ENCODE measurements at regions not wholly inside any gene's neighbourhood (a gene's known extent, or its start where the extent isn't known, plus 50 kb on each side); places are given as distances from the start of the nearest gene placed in this dataset.

DNA sequence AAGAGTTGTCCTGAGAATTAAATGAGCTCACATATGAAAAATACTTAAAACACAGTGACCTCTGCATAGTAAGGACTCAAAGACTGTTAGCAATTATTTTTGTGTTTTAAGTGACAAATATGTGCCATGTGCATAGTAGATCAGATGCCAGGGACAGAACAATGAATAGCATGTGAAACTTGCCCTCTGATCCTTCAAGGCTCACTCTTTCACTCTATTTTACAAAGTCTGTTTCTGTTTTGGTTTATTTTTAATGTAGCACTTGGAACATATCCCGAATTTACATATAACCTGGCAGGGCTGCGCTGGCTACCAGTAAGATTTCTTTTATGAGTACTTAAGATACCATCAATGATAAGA is 135.5 kb upstream of the TNFAIP3 start:
- no peak overlapping the region for H3K4me3 ChIP-seq (ENCODE audit: low read length)
- TF ChIP-seq ZNF274 (IDR thresholded peaks at IDR 0.05; ENCODE audit: low read depth, low read length) = no peak

DNA sequence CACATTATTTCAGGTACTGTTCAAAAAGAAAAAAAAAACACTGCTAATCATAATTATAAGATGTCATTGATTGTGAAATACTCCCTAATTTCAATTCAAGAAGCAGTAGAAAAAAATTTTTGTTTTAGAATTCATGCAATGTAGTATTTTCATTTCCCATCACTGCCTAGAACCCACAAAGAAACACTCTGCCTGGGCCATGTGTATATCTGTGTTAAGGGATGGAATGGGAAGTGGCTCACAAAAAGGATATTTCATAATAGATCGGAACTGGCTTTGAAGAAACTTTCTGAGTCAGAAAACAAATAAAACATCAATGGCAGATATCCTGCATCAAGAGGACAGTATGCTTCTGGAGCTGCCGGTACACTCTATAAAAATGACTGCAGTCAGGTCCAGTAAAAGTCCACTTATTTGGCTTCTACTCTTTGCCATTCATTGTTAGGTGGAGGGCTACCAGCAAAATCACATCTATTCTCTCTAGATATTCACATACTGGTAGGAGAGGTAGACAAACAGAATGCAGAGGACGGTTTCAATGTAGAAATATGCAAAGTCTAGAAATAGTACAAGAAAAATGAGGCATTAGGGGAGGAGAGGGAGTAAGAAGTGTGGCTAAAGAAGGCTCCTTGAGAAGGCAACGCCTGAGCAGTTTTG is 135.0 kb upstream of the TNFAIP3 start:
- no peak overlapping the region for H3K4me3 ChIP-seq (ENCODE audit: low read length)
- TF ChIP-seq ZNF274 (IDR thresholded peaks at IDR 0.05; ENCODE audit: low read depth, low read length) = no peak

DNA sequence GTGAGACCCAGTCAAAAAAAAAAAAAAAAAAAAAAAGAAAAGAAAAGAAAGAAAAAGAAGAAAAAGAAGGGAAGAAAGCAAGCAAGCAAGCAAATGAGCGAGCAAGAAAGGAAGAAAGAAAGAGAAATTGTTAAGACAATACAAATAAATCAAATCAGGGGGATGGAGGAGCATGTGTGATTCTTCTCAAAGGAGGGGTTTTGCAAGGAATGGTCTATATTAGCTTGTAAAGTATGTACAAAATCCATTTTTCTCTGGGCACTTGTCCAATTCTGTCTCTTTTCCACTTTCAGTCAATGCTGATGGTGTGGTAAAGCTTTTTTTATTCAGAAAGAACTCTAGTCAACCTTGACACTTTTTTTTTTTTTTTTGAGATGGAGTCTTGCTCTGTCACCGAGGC is 133.7 kb upstream of the TNFAIP3 start:
- H3K4me3 ChIP-seq (ENCODE audit: low read length) = no peak overlapping the region
- TF ChIP-seq ZNF274 (IDR thresholded peaks at IDR 0.05; ENCODE audit: low read depth, low read length) = no peak

DNA sequence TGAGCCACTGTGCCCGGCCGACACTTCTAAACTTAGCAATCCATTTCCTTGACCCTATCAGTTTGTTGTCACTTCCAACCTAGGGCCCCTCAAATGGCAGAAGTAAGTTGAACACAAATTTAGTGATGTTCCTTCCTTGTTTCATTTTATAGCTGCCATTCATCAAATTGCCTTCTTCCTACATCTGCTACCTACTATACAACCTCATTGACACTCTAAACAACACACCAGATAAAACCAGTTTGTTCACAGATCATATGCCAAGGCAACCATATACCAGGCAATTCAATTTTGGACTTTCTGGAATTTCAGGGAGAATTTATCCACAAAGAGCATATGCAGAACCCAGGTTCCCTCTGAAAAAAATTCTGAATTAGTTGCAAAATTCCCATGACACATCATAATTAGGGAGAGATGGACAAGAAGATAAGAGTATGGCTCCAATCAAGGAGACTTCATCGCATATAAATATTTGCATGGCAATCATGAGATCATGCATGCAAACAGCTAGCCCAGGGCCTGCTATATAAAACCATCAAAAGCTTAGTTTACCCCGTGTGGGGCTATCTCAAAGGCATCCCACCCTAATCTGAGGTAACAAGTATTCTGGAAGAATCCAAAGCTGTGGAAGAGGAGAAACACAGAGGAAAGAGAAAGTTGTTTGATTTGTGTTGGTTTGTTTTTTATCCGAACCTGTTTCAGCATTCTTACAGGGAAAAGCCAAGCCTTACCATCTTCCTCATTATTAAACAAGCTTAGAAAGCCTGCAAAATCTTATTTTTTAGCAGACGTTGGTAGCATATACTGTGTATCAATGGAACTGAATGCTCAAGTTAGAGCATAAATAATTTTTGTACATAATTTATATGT is 132.8 kb upstream of the TNFAIP3 start:
- H3K4me3 ChIP-seq (ENCODE audit: low read length) = no peak overlapping the region
- no peak for TF ChIP-seq ZNF274 (IDR thresholded peaks at IDR 0.05; ENCODE audit: low read depth, low read length)

DNA sequence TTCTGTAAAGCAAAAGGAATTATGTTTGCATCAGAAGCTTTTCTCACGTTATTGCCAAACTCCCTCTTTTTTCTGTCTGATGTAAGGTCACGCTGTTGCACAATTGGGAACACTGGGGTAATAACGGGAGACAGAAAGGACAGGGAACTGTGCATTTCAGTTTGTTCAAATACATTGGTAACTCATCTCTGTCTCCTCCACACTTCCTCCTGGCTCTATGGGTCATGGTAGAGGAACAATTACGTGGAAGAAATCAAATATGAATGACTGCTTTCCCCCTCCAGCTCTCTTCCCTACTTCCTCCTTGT is 132.2 kb upstream of the TNFAIP3 start:
- TF ChIP-seq ZNF274 (IDR thresholded peaks at IDR 0.05; ENCODE audit: low read depth, low read length) = no peak
- H3K4me3 ChIP-seq (ENCODE audit: low read length) = no peak overlapping the region

DNA sequence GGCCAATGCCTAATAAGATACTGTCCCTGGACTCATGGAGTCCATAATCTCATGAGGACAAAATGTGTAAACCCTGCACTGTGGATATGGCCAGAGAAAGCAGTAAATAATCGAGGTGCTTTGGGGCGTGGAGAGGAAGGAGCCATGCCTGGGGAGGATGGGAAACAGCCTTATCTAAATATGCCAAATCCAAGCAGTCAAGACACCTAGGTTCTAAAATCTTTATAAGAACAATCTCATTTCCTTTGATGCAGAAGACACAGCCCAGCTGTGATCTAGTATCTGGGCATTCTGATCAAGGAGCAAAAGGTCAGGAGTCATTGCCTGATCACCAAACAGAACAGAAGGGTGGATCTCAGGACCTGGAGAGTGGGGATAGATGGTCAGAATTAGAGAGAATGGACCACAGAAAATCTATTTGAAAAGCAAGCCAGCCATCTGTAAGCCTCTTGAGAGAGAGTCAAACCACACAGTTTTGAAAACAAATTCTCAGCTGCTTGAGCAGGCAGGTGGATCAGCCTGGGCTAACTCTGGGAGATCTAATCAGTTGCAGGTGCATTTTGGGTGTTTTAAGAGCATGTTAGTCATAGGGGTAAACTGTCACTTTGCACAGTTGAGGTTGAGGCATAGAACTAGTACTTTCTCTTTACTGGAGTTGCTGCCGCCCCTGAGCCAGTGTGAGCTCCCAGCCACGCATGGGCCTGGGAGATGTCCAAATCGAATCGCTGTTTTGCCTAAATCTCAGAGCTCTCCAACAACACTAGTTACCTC is 130.8 kb upstream of the TNFAIP3 start:
- no peak for TF ChIP-seq ZNF274 (IDR thresholded peaks at IDR 0.05; ENCODE audit: low read depth, low read length)
- H3K4me3 ChIP-seq (ENCODE audit: low read length) = no peak overlapping the region

DNA sequence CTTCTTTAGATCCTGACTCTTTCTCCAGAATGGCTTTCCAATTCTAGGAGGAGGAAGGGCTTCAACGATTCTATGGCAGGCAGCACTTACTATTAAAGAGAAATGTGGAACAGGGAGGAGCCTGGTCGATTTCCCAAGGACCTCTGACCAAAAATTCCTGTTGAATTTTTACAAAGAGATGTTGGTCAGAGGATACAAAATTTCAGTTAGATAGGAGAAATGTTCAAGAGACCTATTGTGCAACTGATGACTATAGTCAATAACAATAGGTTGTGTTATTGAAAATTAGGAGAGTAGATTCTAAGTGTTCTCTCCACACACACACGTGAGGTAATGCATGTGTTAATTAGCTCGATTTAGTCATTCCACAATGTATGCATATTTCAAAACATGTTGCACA is 130.1 kb upstream of the TNFAIP3 start:
- no peak for TF ChIP-seq ZNF274 (IDR thresholded peaks at IDR 0.05; ENCODE audit: low read depth, low read length)
- no peak overlapping the region for H3K4me3 ChIP-seq (ENCODE audit: low read length)

DNA sequence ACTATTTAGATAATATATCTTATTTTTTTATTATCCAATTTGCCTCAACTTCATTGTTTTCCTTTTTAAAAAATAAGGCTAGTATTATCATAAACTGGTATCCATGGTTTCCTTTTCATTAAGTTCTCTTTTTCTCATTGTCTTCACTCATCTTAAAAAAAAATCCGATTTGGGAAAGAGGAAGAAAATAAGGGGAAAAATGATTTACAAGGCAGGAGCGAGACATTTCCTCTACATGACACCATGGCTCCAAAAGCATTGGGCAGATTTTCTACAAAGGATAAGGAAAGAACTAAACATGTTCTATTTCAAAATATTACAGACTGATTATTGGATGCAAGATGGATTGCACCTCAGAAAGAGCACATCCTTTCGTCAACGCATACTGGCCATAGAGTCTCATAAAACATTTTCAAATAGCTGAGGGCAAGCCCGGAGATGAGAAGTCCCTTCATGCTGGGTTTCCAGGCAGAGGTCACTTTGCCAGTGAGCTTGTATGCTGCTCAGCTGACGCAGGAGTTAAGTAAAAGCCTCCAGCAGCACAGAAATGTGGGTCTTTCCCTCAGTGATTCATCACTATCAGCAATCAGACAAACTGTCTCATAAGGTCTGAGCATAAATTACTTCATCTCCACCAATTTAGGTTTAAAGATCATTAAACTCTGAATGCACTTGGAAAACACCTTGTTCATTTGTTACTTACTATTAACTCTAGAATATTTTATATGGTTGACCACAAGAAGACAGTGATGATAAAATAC is 129.0 kb upstream of the TNFAIP3 start:
- no peak overlapping the region for H3K4me3 ChIP-seq (ENCODE audit: low read length)
- no peak for TF ChIP-seq ZNF274 (IDR thresholded peaks at IDR 0.05; ENCODE audit: low read depth, low read length)

DNA sequence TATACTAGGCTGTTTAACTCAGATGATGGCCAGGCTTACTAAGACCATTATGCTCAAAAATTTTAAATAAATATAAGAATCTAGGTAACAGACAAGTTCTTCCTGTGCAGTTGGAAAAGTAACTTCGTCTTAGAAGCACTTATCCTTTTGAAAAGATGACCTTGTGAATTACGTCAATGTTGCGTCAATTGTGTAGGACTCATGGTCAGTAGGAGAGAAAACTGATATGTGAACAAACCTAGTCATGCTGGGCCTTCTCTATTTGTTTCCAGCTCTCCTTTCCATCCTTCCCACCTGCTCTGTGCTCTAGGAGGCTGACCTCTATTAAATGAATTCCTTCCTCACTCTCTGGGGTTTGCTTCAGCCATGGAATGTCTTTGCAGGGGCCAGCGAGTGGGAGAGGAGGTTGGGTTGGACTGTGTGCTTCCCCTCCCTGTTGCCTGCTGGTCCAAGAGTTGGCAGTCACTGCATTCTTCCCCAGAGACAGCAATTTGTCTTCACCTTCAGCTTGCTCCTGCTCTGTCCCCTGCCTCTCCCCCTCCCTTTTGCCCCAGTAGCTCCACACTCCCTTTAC is 128.0 kb upstream of the TNFAIP3 start:
- no peak for TF ChIP-seq ZNF274 (IDR thresholded peaks at IDR 0.05; ENCODE audit: low read depth, low read length)

DNA sequence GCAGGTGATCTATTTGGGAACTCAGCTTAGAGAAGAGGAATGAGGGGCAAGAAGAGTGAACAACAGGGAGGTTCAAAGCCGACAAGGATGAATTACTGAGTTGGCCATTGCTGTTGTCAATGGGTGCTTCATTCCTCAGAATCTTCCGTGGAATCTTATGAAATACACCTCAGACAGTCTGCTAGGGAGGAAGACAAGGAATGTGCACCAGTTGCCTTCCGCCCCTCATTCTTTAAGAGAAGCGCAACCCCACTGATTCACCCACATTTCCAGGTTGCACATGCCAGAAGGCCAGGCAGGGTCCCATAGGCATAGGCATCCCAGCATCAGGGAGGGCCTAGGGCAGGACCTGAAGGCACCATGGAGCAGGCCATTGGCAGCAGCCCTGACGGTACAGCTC is 127.5 kb upstream of the TNFAIP3 start:
- no peak for TF ChIP-seq ZNF274 (IDR thresholded peaks at IDR 0.05; ENCODE audit: low read depth, low read length)
- H3K4me3 ChIP-seq (ENCODE audit: low read length) = no peak overlapping the region

More for the DNA sequence above, 128.0 kb upstream of the TNFAIP3 start:
- no peak overlapping the region for H3K4me3 ChIP-seq (ENCODE audit: low read length)

DNA sequence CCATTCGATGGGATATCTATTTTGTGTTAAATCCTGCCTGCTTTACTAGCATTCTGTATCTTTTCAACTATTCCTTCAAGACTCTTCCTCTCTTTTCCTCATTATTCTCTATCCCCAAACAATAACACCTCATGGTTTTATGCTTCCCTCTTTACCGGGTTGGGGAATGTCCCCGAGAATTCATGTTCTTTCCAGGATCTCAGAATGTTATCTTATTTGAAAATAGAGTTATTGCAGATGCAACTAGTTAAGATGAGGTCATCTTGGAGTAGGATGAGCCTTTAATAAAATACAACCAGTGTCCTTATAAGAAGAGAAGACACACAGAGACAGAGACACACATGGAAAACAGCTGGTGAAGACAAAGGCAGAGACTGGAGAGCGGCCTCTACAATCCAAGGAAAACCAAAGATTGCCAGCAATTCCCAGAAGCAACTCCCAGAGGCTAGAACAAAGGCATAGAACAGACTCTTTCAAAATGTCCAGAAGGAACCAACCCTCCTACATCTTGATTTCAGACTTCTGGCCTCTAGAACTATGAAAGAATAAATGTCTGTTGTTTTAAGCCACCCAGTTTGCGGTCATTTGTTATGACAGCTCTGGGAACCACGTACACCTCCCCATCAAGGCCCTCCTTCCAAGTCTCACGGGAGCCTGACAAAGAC is 126.8 kb upstream of the TNFAIP3 start:
- H3K4me3 ChIP-seq (ENCODE audit: low read length) = no peak overlapping the region
- TF ChIP-seq ZNF274 (IDR thresholded peaks at IDR 0.05; ENCODE audit: low read depth, low read length) = no peak

DNA sequence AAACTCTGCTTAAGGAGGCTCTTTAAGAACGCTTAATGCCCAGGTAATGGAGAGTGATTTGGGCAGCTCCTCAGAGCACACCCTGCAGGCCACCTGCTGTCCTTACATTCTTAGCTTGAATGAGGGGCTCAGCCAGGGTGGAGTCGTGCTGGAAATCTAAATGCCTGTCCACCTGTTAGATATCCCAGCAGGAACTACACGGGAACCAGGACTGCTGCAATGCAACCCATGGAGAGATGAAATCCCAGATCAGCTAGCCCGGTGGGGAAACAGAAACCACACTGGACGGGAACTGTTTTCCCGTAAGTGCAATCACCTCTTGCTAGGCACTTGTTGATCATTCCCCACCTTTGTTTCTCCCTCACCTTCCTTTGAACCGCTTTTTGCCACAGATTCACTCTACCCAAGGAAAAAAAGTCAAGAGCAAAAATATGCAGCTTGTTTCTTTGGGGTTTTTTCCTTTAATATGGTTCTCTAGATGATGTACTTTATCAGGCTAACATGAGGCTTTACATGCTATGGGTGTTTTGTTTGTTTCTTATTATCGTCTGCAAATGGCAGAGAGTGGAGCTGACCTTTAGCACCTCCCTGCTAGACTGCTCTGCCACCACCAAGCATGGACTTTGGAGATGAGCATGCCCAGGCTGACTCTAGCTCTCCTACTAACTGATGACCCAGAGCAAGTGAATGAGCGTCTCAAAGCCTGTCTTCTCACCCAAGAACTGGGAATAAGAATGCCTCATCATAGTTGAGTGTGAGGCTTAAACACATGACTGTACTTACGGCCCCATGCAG is 125.9 kb upstream of the TNFAIP3 start:
- no peak for TF ChIP-seq ZNF274 (IDR thresholded peaks at IDR 0.05; ENCODE audit: low read depth, low read length)

DNA sequence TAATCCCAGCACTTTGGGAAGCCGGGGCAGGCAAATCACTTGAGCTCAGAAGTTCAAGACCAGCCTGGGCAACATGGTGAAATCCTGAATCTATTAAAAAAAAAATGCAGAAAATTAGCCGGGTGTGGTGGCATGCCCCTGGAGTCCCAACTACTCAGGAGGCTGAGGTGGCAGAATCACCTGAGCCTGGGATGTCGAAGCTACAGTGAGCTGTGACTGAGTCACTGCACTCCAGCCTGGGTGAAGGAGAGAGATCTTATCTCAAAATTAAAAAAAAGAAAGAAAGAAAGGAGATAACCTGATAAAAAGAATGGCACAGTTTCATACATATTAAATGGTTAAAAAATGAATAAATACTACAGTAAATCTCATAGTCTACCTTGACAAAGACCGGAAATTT is 123.6 kb upstream of the TNFAIP3 start:
- no peak for TF ChIP-seq ZNF274 (IDR thresholded peaks at IDR 0.05; ENCODE audit: low read depth, low read length)

More for the DNA sequence above, 125.9 kb upstream of the TNFAIP3 start:
- no peak overlapping the region for H3K4me3 ChIP-seq (ENCODE audit: low read length)

More for the DNA sequence above, 123.6 kb upstream of the TNFAIP3 start:
- H3K4me3 ChIP-seq (ENCODE audit: low read length) = no peak overlapping the region

Measured in GM08714 (cell line).